ENCODE measurements at regions not wholly inside any gene's neighbourhood (a gene's known extent, or its start where the extent isn't known, plus 50 kb on each side); places are given as distances from the start of the nearest gene placed in this dataset.

DNA sequence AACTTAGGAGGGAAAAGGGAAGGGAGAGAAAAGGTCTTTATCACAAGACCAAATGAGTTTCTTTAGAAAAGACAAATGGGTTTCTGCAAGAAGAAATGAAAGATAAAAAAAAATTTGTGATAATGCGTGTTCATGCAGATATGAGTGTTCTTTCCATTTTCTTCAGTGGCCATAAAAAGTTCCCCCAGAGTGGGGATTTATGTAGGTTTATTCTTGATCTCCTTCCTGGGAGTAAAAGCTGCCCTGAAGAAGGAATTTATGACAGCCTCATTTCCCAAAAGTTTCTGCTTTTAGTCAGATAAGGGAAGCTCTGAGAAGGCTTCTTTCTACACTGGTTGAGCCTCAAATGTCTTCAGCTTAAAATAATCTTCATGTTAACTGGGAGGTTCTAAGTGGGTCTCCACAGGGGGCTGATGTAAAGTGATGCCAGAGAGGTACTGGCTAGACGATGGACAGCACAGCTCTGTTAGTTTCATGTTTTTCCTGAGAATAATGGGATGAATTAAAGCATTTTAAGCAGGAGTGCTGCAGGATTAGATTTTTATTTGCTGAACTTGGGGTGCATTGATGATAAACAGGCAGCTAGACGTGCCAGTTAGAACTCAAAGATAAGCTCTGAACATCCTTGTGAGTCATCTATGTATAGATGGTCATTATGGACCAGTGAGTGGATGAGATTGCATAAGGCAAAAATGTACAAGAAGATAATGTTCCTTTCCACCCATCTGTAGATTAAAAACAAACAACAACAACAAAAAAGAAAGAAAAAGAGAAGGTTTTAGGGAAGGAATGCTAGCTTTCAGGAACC, 65.6 kb upstream of the EPCAM start:
- TF ChIP-seq CTCF (IDR thresholded peaks at IDR 0.05; ENCODE audit: control extremely low read depth, extremely low read depth, low read depth, missing control alignments) = no peak
- DNase-seq (ENCODE audit: extremely low spot score) = no peak
- ChIA-PET CTCF (interaction anchor here (0.8 to 15.4 kb wide), 8 partner anchors 9 to 51 kb away, joined by 3 to 158 read pairs (median 4); no protein-coding TSS in a partner anchor), POLR2A (no interaction called here)

DNA sequence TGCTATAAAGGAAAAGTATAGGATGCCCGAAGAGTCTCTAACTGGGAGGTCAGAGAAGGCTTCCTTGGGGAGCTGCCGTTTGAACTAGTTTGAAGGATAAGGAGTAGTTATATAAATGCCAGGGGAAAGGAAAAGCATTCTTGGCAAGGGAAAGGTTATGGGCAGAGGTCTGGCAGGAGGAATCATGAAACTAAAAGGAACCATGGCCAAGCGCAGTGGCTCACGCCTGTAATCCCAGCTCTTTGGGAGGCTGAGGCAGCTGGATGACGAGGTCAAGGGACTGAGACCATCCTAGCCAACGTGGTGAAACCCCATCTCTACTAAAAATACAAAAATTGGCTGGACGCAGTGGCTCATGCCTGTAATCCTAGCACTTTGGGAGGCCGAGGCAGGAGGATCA, 66.8 kb upstream of the EPCAM start:
- POLR2A ChIA-PET = interaction anchor here (2.1 kb wide), 1 partner anchor 8 kb away, joined by 8 read pairs; no protein-coding TSS in a partner anchor
- no peak for TF ChIP-seq CTCF (IDR thresholded peaks at IDR 0.05; ENCODE audit: control extremely low read depth, extremely low read depth, low read depth, missing control alignments)
- no peak for DNase-seq (ENCODE audit: extremely low spot score)
- CTCF ChIA-PET = interaction anchor here (1.1 to 15.4 kb wide), 4 partner anchors 12 to 33 kb away, joined by 4 to 158 read pairs (median 10); no protein-coding TSS in a partner anchor

GRCh38 chr2:47301731-47302130, 67.4 kb upstream of the EPCAM start:
- POLR2A ChIA-PET = interaction anchor here (2.1 kb wide), 1 partner anchor 9 kb away, joined by 8 read pairs; no protein-coding TSS in a partner anchor
- no peak for DNase-seq (ENCODE audit: extremely low spot score)
- CTCF ChIA-PET = interaction anchor here (1.1 to 15.4 kb wide), 7 partner anchors 9 to 33 kb away, joined by 3 to 158 read pairs (median 7); no protein-coding TSS in a partner anchor
- TF ChIP-seq CTCF (IDR thresholded peaks at IDR 0.05; ENCODE audit: control extremely low read depth, extremely low read depth, low read depth, missing control alignments) = no peak

- no peak for TF ChIP-seq CTCF (IDR thresholded peaks at IDR 0.05; ENCODE audit: control extremely low read depth, extremely low read depth, low read depth, missing control alignments)
- CTCF ChIA-PET = interaction anchor here (0.9 to 15.4 kb wide), 11 partner anchors 9 to 311 kb away, joined by 3 to 158 read pairs (median 5); no protein-coding TSS in a partner anchor
- DNase-seq (ENCODE audit: extremely low spot score) = no peak
- POLR2A ChIA-PET = interaction anchor here (2.1 kb wide), 1 partner anchor 9 kb away, joined by 8 read pairs; no protein-coding TSS in a partner anchor
These were observed 67.9 kb upstream of the EPCAM start for GRCh38 chr2:47301277-47301618.

- TF ChIP-seq CTCF (IDR thresholded peaks at IDR 0.05; ENCODE audit: control extremely low read depth, extremely low read depth, low read depth, missing control alignments) = no peak
- DNase-seq (ENCODE audit: extremely low spot score) = no peak
- POLR2A ChIA-PET = interaction anchor here (2.1 kb wide), 1 partner anchor 10 kb away, joined by 8 read pairs; no protein-coding TSS in a partner anchor
- CTCF ChIA-PET = interaction anchor here (0.9 to 15.4 kb wide), 11 partner anchors 8 to 310 kb away, joined by 3 to 158 read pairs (median 5); no protein-coding TSS in a partner anchor
These were observed 68.4 kb upstream of the EPCAM start for GRCh38 chr2:47300609-47301276.

GRCh38 chr2:47300081-47300480, 69.0 kb upstream of the EPCAM start:
- ChIA-PET POLR2A (interaction anchor here (0.6 to 2.1 kb wide), 2 partner anchors 10 to 322 kb away, joined by 4 to 8 read pairs; no protein-coding TSS in a partner anchor), CTCF (interaction anchor here (0.8 to 15.4 kb wide), 10 partner anchors 8 to 309 kb away, joined by 3 to 158 read pairs (median 5); no protein-coding TSS in a partner anchor)
- TF ChIP-seq CTCF (IDR thresholded peaks at IDR 0.05; ENCODE audit: control extremely low read depth, extremely low read depth, low read depth, missing control alignments) = no peak
- DNase-seq (ENCODE audit: extremely low spot score) = no peak

All from GM10248 (cell line).